HG03565 (cell line): ENCODE measurements at regions not wholly inside any gene's neighbourhood (a gene's known extent, or its start where the extent isn't known, plus 50 kb on each side); places are given as distances from the start of the nearest gene placed in this dataset.

ENCODE experiments used
- ATAC-seq: cut with Tn5 transposase; IDR thresholded peaks from one replicate; pipeline ENCODE4 v1.9.1; 2021; ENCODE audit warnings: mild to moderate bottlenecking, moderate library complexity; ENCODE audit not compliant: unreplicated experiment

DNA sequence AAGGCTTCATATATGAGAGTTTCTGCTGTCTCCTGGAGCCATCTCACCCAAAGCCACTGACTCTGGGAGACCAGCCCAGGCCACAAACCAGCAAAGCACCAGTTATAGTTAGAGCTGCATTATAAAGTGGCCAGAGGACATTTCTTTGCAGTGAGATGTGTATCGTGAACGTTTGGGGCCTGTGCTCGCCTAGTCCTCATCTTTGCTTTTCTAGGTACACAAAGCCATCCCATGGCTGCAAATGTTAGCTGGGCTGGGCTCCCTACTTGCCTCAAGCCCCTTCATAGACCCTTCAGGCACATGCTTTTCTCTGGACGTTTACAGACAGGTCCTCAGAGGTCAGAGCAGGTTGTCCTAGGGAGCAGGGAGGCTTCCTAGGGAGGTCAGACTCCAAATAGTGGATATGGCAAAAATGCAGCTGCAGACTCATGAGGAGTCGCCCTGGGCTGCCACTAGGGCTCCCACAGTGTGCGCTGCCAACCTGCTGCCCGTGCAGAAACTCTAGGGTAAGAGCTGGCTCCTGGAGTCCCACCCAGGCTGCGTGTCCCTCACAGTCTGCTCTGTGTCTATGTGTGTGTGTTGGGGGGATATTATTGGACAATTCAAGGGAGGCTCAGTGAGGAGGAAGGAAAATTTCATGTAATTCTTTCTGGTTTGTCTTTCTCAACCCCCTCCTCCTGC, 141.0 kb downstream of the RPIA start:
- no peak for ATAC-seq

DNA sequence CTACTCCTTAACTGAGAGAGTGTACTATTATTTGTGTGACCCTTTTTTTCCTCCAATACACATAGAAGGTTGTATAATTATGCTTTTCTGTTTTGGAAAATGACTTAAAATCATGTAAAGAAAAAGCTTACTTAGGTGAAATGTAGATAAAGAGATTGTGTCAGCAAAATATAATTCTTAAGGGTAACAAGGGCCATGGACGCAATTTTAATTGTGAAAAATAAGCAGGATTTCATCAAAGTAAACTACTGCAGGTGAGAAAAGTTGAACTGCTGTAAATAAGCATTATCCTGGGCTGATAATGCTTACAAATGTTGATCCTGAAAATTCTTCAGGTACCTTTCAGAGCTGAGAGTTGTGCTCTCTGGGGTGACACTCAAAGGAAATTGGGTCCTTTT, 141.5 kb downstream of the RPIA start:
- no peak for ATAC-seq

DNA sequence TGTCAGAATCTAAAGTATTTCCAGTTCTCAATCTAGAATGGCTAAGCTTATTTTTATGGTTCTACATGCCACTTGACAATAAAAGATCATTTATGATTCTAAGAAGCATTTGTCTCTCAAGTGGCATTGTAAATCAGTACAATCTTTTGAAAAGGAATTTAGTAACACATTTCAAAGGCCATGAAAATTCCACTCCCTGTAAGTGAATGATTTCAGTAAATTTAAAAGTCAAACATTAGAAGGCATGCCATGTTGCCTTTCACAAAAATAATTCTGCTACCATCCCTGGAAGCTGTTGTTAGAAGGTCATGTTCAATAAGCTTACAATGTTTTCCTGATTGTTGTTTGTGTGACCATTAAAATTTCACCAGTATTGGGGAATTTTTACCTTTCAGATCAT, 142.9 kb downstream of the RPIA start:
- no peak for ATAC-seq

DNA sequence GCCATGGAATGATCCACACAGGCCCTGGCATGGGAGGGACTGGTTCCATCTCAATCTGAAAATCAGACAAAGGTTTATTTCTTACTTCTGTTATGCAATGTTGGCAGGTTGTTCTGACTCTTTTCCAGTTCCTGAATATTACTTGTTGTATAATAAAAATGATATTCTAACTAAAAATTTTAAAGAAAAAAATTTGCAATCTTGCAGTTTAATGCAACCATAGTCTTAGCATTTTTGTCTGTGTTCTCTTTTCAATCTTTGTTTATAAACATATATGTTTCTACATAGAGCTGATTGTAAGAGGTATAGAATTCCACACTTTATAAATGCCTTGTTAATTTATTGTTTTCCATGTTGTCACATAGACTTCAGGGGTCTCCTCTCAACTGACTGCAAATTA, 143.4 kb downstream of the RPIA start:
- no peak for ATAC-seq

DNA sequence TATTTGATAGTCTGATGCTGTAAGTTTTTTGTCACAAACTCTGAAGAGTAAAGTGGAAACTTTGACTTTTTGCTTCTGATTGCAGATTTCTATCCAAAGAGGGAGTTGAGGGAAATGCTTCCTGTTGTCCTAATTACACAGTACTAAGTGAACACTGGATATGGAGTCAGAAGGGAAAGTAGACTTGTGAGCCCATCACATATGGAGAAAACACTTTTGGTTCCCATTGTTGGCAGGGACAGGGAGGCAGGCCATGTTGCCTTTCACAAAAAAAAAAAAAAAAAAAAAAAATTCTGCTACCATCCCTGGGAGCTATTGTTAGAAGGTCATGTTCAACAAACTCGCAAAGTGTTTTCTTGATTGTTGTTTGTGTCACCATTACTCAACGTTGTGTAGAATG, 144.3 kb downstream of the RPIA start:
- no peak for ATAC-seq

DNA sequence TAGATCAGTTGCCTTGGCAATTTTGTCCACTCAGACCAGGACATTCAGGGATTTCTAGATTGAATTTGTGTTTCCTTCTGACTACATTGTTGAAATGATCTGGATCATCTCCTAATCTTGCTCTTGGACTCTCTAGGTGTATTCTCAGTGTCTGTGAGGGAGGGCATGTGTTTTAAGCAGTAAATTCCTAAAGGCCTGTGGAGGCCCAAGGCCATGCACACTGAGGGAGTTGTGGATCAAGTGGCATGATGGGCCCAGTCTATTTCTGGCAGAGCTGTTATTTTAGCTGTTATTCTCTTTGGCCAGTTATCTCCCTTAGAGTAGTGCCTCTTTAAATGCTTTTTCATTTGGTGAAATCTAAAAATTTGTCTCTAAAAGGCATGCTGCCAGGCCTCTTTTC, 144.9 kb downstream of the RPIA start:
- no peak for ATAC-seq

DNA sequence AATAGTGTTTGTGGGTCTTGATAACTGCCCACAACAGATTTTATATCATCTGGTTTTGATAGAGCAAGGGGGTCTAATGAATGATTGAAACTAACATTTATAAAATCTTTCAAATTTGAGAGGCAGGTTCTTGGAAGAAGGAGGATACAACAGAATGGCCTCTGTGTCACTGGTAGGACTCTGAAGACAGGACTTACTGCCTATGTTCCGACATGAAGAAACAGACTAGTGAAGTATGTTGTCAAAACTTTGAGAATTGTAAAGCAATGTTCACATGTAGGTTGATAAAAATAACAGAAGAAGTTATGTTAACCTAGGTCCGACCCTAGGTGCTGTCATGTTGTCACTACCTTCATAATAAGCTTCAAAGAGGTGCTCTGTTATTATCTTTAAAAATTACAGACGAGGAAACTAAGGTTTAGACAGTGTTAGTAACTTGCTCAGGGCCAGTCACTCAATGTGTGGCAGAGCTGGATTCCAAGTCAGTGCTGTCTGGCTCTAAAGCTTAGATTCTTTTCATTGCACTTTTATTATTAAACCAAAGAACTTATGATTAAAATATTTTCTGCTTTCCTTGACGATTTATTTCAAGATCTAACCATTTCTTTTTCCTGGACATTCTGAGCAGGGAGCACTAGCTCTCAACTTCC, 146.2 kb downstream of the RPIA start:
- ATAC-seq = no peak

DNA sequence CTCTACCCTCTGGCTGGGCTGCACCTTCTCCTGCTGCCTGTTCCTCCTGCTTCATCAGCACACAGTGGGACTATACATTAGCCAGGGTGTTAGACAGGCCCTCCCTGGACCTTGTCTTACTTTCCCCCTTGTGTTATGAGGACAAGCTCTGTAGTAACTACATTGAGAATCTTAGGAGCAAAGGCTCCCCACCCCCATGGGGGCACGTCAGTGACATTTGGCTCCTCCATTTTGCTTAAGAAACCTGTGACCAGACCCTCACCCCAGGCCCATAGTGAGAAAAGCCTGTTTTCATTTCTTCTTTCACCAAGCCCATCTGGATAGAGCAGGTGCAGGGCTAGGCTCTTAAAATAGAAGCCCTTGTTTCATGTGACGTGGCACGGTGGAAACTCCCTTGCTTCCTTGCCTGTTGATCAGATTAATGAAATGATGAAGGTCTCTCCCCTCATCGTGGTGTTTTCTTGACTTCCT, 146.7 kb downstream of the RPIA start:
- ATAC-seq = peak; percentile 77

DNA sequence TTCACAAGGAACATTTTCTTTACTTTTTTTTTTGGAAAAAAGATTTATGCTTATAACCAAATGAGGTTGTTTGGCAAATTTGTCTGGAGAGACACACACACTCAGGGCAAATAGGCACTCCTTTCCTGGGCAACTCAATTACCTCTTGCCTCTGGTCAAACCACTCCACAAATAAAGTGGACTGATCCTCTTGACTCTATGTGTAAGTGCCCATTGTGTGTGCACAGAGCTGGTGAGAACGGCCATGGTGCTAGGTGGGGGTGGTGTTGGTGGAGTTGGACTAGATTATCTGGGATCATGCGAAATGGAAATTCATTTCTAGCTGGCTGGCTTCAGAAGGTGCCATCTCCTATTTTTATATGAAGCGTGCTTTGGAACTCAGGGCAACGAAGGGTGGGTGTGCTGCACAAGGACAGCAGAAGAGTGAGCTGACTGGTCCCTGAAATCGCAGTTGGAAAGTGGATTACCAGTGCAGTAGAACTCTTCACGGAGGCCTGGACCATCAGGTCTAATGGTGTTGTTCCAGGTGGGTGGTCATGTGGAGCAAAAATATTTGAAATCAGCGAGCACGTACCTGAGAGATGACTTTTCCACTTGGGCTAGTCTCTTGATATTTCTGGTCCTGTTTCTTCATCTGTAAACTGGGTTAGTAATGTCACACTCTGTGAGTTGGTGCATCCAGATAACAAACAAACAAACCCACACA, 149.9 kb downstream of the RPIA start:
- ATAC-seq = no peak

DNA sequence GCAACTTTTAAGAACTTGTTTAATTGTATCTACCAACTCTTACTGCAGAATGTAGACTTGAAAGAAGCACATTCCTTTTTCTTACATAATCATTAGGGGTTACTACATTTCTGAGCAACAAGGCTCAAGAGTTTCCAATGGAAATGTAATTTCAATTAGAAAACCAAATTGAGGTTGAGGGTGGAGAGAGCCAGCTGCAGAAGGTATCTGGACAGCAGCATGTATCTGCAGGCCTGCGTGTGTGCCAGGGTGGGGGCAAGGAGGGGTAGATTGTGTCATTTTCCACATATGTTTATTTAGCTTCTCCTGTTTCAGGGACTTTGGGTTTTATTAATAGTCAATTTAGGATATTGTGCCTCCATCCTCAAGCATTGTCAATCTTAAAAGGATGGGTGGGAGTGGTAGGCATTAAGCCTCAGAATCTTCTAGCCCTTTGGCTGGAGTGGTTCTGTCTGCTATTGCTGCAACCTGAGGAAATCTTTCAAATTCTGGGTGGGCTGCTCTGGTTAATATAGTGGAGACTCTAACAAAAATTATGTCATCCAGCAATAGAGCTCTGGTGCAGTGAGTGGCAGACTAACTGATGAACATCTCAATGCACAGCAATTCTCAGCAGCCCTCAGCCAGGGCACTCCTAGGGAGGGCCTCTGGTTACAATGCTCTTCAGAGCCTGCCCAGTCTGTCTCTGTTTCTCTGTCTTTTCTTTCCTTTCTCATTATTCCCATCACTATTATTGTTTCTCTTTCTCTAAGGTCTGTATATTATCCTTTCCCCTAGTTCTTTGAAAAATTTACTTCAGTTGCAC, 151.4 kb downstream of the RPIA start:
- no peak for ATAC-seq

DNA sequence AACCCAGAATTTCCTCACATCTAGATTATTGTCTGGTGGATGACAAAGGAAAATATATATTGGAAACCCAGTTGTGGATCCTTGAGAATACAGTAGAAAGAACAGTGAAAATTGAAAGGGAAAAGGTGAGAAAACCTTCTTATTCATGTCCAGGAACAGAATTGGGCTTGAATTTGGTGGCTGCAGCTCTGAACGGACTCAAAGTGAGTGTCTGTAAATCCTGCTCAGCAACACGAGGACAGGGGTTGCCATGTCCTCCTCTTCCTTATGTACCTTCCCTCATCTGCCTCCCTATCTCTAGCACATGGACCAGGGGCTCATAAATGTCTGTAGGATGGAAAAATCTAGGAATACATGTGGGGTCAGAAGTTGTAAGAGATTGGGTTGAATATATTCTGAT, 152.2 kb downstream of the RPIA start:
- ATAC-seq = no peak

DNA sequence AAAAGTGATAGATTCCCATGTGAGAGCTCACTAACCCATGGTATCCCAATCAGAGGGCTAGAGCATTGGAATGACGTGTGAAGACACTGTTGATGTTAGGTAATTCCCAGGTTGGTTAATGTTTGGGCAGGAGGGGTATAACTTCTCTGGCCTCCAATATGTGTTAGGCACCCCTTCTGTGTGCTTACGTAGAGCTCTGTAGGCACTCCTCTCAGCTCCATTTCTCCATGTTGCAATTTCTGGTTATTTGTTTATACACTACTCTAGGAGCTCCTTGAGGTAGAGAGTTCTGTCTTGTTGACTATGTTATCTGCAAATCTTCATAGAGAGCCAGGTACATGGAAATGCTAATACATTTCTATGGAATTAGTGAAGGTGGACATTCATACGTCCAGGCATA, 153.5 kb downstream of the RPIA start:
- no peak for ATAC-seq

DNA sequence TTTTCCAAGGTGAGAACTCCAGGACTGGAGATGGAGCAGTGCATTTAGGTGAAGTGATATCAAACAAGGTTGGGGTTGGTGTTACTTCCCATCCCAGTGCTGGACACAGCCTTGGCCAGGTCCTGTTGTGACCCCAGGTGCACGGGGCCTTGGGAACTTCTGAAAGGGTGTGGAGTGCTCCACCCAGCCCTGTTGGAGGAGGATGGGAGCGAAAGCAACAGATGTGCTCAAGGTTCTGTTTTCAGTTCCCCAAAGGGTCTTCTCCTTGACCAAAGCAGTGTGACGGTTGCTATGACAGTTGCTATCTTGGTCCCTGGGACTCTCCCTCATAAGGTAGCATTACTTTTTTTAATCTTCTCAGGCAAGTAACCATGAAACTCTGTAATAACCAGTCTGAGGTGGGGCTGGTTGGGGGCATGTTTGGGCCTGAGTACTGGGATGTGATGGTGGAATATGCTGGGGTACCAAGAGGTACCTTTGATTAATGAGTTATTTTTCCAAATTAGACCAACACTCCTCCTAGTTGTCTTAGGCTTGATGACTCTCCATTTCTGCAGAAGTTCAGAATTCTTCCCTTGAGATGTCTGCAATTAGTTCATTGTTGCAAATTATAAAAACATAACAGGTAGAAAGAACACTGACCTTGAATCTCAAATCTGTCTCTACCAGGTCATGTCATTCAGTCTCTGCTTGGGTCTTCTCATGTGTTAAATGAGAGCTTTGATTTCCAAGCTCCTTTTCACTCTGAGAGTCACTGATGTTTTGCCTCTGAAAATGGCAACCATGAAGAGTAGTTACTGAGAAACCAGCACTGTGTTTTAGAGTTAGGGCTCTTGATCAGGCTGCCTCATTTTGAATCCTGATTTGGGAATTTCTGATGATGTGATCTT, 154.5 kb downstream of the RPIA start:
- peak; percentile 88 for ATAC-seq

DNA sequence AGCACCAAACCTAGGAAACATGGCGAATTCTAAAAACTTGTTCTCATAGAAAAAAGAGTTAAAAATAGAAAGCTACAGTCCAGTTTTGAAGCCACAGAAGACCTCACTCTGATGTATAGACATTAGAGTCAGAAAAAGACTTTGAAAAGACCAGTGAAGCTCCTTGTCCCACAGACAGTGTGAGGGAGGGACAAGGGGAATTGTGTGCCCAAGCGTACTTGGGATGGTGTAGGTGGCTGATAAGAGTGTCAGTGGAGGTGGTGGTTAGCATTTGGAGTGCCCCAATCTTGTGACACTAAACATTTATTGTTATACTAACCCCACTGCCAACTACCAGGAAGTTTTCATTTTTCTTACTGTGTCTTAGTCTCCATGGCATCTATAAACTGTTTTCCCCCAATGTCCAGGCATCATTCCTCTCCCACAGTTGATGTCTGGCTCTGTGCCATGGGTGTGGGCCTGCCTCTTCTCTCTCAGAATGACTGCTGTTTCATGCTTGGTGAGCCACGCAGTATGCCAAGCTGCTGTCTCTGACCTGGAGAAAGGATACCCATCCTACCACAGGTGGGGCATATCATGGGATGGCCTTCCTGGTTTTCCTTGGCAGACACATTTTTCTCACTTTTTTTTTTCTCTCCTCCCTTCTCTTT, 161.4 kb downstream of the RPIA start:
- ATAC-seq = no peak

DNA sequence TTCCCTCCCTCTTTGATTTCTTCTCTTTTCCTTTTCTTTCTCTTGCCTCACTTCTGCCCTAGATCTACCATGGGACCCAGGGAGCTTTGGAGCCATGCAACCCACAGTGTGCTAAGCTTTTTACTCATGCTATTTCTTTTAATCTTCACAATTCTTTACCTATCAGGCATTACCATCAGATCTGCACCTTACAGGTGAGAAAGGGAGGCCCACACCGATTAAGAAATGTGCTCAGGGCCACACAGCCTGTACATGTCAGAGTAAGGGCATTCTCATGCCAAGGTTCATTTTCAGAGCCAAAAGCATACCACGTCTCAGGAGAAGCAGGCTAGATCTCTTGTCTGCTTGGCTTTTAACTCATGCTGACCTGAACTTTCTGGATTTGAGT, 161.9 kb downstream of the RPIA start:
- no peak for ATAC-seq

DNA sequence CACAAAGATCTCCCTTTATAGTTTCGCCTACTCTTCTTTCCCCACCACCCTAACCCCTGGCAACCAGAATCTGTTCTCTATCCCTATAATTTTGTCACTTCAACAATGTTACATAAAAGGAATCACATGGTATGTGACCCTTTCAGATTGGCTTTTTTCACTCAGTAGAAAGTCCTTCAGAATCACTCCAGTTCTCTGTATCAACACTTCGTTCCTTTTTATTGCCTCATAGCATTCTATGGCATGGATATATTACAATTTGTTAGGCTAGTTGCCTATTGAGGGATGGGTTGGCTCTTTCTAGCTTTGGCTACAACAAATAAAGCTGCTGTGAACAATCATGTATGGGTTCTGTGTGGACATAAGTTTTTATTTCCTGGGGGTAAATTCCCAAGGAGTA, 163.1 kb downstream of the RPIA start:
- ATAC-seq = no peak

DNA sequence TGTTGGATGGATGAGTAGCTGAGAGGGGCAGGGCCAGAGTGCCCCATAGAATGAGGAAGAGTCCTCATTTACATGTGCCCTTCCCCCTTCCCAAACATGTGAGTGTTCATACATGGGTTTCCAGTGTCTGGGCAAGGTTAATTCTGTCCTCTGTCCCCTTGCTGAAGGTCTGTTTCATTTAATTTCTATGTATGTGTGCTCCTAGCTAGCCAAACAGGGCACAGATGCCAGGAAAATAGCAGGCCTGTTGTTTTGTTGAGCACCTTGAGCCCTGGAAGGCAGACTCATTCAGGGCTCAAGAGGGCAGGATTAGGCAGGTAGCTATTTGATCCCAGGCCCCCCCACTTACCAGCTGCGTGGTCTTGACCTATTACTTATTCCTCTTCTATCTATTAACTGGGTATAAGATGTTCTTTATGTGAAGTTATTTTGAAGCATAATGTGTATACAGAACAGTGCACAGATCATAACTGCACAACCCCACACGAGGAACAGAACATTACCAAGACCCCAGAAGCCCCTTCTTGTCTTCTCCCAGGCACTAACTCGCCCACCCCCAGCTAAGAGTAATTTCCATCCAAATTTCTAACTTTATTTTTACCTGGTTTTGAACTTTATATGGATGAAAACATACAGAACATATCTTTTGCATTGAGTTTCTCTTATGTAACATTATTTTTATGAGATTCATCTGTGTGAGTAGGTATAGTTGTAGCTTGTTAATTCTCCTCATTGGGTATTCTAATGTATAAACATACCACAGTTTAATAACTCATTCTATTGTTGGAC, 164.3 kb downstream of the RPIA start:
- peak; percentile 31 for ATAC-seq

DNA sequence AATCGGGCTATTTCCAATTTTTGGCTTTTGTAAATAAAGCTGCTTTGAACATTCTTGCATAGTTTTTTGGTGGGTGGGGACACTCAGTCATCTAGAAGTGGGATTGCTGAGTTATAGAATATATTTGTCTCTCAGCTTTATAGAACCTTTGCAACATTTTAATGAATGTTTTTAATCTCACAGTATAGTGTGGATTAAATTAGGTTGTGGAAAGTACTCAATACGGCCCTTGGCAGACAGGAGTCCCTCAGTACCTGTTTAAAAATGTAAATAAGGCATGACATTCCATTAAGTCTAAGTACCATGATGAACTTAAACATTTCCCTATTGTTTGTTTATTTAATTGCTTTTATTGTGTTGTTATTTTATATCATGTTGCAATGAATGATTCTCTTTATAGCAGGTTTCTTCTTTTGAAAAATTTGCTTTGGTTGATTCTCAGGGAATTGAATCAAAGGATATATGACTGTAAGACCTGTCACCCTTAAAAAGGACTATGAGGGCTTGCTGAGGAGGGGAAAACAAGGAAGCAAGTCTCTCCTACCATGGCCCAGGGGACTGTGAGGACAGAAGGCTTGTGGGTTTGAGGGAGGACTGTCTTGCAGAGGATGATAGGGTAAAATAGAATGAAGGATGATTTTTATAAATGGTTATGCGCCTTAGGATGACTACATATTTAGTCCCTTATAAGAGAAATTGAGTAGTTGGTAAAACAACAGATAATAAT, 165.1 kb downstream of the RPIA start:
- no peak for ATAC-seq
